ENCODE measurements at regions not wholly inside any gene's neighbourhood (a gene's known extent, or its start where the extent isn't known, plus 50 kb on each side); places are given as distances from the start of the nearest gene placed in this dataset.

GRCh38 chr6:19470333-19470732 is 366.8 kb upstream of the ID4 start:
- peaks cover 0 to 5% of the 10 kb centered on the region in 2 experiments for H3K9me3 ChIP-seq (ENCODE audit: control insufficient read depth in 1 of 2, insufficient read depth in 1 of 2, low read length in 2 of 2)
- intact Hi-C loops (cut with DNase I, micrococcal nuclease): no loop called here
- Mint-ChIP-seq H3K4me3 (no peak overlapping the region), H3K9me3 (peaks cover 2% of the 10 kb centered on the region), H3K4me1 (ENCODE audit: low read depth) (no peaks in the 10 kb centered on the region), H3K27ac (no peak overlapping the region), H3K36me3 (ENCODE audit: low read depth) (no peaks in the 10 kb centered on the region), H3K27me3 (no peaks in the 10 kb centered on the region)
- ChIA-PET CTCF (no interaction called here), POLR2A (no interaction called here)
- H3K27me3 ChIP-seq (ENCODE audit: control insufficient read depth in 1 of 2, insufficient read depth in 2 of 2, low read length in 2 of 2): no peaks in the 10 kb centered on the region
- TF ChIP-seq, protein P1, sequence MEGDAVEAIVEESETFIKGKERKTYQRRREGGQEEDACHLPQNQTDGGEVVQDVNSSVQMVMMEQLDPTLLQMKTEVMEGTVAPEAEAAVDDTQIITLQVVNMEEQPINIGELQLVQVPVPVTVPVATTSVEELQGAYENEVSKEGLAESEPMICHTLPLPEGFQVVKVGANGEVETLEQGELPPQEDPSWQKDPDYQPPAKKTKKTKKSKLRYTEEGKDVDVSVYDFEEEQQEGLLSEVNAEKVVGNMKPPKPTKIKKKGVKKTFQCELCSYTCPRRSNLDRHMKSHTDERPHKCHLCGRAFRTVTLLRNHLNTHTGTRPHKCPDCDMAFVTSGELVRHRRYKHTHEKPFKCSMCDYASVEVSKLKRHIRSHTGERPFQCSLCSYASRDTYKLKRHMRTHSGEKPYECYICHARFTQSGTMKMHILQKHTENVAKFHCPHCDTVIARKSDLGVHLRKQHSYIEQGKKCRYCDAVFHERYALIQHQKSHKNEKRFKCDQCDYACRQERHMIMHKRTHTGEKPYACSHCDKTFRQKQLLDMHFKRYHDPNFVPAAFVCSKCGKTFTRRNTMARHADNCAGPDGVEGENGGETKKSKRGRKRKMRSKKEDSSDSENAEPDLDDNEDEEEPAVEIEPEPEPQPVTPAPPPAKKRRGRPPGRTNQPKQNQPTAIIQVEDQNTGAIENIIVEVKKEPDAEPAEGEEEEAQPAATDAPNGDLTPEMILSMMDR (IDR thresholded peaks at IDR 0.05): no peak
- ATAC-seq (ENCODE audit: poor library complexity) (no peak), DNase-seq (no peak)
- H3K4me1 ChIP-seq (ENCODE audit: insufficient read depth, low read length): no peaks in the 10 kb centered on the region
- H3K27ac ChIP-seq (ENCODE audit: low read depth in 1 of 2, low read length in 2 of 2): no peak overlapping the region
- H3K36me3 ChIP-seq (ENCODE audit: insufficient read depth, low read length): no peaks in the 10 kb centered on the region
- H3K4me3 ChIP-seq (ENCODE audit: low read length): no peak overlapping the region

- Histone ChIP-seq H3K4me1 (ENCODE audit: insufficient read depth, low read length) (no peaks in the 10 kb centered on the region), H3K36me3 (ENCODE audit: insufficient read depth, low read length) (no peaks in the 10 kb centered on the region), H3K4me3 (ENCODE audit: low read length) (no peak overlapping the region), H3K27me3 (ENCODE audit: control insufficient read depth in 1 of 2, insufficient read depth in 2 of 2, low read length in 2 of 2) (no peaks in the 10 kb centered on the region), H3K9me3 (ENCODE audit: control insufficient read depth in 1 of 2, insufficient read depth in 1 of 2, low read length in 2 of 2) (peaks cover 0 to 5% of the 10 kb centered on the region in 2 experiments), H3K27ac (ENCODE audit: low read depth in 1 of 2, low read length in 2 of 2) (no peak overlapping the region)
- intact Hi-C loops (cut with DNase I, micrococcal nuclease): no loop called here
- Mint-ChIP-seq H3K27me3 (no peaks in the 10 kb centered on the region), H3K27ac (no peak overlapping the region), H3K4me3 (no peak overlapping the region), H3K4me1 (ENCODE audit: low read depth) (no peaks in the 10 kb centered on the region), H3K36me3 (ENCODE audit: low read depth) (no peaks in the 10 kb centered on the region), H3K9me3 (peaks cover 2% of the 10 kb centered on the region)
- ATAC-seq (ENCODE audit: poor library complexity) (no peak), DNase-seq (no peak)
- TF ChIP-seq, protein P1 (IDR thresholded peaks at IDR 0.05): no peak
- ChIA-PET POLR2A (no interaction called here), CTCF (no interaction called here)
Observed at GRCh38 chr6:19472153-19472552, 365.0 kb upstream of the ID4 start.

- TF ChIP-seq, protein P1 (IDR thresholded peaks at IDR 0.05): no peak
- H3K36me3 ChIP-seq (ENCODE audit: insufficient read depth, low read length): no peaks in the 10 kb centered on the region
- Mint-ChIP-seq H3K4me1 (ENCODE audit: low read depth) (no peaks in the 10 kb centered on the region), H3K9me3 (peaks cover 2% of the 10 kb centered on the region), H3K27me3 (no peaks in the 10 kb centered on the region), H3K36me3 (ENCODE audit: low read depth) (no peaks in the 10 kb centered on the region), H3K27ac (no peak overlapping the region), H3K4me3 (no peak overlapping the region)
- H3K4me3 ChIP-seq (ENCODE audit: low read length): no peak overlapping the region
- DNase-seq (no peak), ATAC-seq (ENCODE audit: poor library complexity) (no peak)
- CTCF ChIA-PET: no interaction called here
- H3K27ac ChIP-seq (ENCODE audit: low read depth in 1 of 2, low read length in 2 of 2): no peak overlapping the region
- H3K4me1 ChIP-seq (ENCODE audit: insufficient read depth, low read length): no peaks in the 10 kb centered on the region
- no peaks in the 10 kb centered on the region for H3K27me3 ChIP-seq (ENCODE audit: control insufficient read depth in 1 of 2, insufficient read depth in 2 of 2, low read length in 2 of 2)
- intact Hi-C loops (cut with DNase I, micrococcal nuclease): no loop called here
- peaks cover 0 to 5% of the 10 kb centered on the region in 2 experiments for H3K9me3 ChIP-seq (ENCODE audit: control insufficient read depth in 1 of 2, insufficient read depth in 1 of 2, low read length in 2 of 2)
- POLR2A ChIA-PET: no interaction called here
Observed at GRCh38 chr6:19472850-19473249, 364.3 kb upstream of the ID4 start.

Data from CD4-positive, alpha-beta T cell (primary cell).